SK-N-SH treated with all-trans-retinoic acid at 6 μM for 48 hours (cell line): ENCODE measurements at regions not wholly inside any gene's neighbourhood (a gene's known extent, or its start where the extent isn't known, plus 50 kb on each side); places are given as distances from the start of the nearest gene placed in this dataset.

Experiments used
- ARNTL ChIP-seq: fragments of 450-650 bp; formaldehyde crosslinking; IDR thresholded peaks from 2 replicates; pipeline ENCODE4 v1.5.0; 2020; ENCODE audit warnings: low read depth, mild to moderate bottlenecking, moderate library complexity, borderline replicate concordance
- BACH2 ChIP-seq: fragments of 250-450 bp; sonication (Bioruptor Pico); IDR thresholded peaks from 2 replicates; pipeline ENCODE4 v1.9.0; 2021; ENCODE audit warnings: mild to moderate bottlenecking, borderline replicate concordance
- CREB5 ChIP-seq: fragments of 250-450 bp; sonication (Bioruptor Pico); IDR thresholded peaks from 2 replicates; pipeline ENCODE4 v1.5.1; 2020; ENCODE audit warnings: low read depth, mild to moderate bottlenecking, moderate library complexity
- ESRRG ChIP-seq: fragments of 250-450 bp; sonication (Bioruptor Pico); IDR thresholded peaks from 2 replicates; pipeline ENCODE4 v1.6.1; 2021; ENCODE audit warnings: mild to moderate bottlenecking
- ISL1 ChIP-seq: fragments of 250-450 bp; sonication (Bioruptor Pico); IDR thresholded peaks from 2 replicates; pipeline ENCODE4 v2.1.2; 2022; ENCODE audit warnings: mild to moderate bottlenecking, moderate library complexity
- ZFP30 ChIP-seq: fragments of 450-650 bp; formaldehyde crosslinking; IDR thresholded peaks from 2 replicates; pipeline ENCODE4 v1.5.0; 2022; ENCODE audit warnings: mild to moderate bottlenecking, moderate library complexity
- ZNF70 ChIP-seq: fragments of 450-650 bp; formaldehyde crosslinking; IDR thresholded peaks from 2 replicates; pipeline ENCODE4 v1.5.0; 2020; ENCODE audit warnings: mild to moderate bottlenecking, moderate library complexity

GRCh38 chr3:191543018-191543417 is 82.1 kb downstream of the PYDC2 start:
- TF ChIP-seq ISL1 (CRISPR knock-in tag): no peak
- no peak for TF ChIP-seq BACH2 (CRISPR knock-in tag)
- no peak for TF ChIP-seq CREB5 (CRISPR knock-in tag)
- no peak for TF ChIP-seq ARNTL
- TF ChIP-seq ESRRG (CRISPR knock-in tag): no peak
- no peak for TF ChIP-seq ZNF70 (CRISPR knock-in tag)
- no peak for TF ChIP-seq ZFP30 (CRISPR knock-in tag)
